Daoy (cell line): ENCODE measurements at regions not wholly inside any gene's neighbourhood (a gene's known extent, or its start where the extent isn't known, plus 50 kb on each side); places are given as distances from the start of the nearest gene placed in this dataset.
A peak's percentile ranks its signal among the peaks of the same experiment; 100 is the strongest.

Source experiments
- DNase-seq: peaks from one replicate; pipeline ENCODE4 v3.0.0-alpha.2; 2015; ENCODE audit warnings: low read depth

DNA sequence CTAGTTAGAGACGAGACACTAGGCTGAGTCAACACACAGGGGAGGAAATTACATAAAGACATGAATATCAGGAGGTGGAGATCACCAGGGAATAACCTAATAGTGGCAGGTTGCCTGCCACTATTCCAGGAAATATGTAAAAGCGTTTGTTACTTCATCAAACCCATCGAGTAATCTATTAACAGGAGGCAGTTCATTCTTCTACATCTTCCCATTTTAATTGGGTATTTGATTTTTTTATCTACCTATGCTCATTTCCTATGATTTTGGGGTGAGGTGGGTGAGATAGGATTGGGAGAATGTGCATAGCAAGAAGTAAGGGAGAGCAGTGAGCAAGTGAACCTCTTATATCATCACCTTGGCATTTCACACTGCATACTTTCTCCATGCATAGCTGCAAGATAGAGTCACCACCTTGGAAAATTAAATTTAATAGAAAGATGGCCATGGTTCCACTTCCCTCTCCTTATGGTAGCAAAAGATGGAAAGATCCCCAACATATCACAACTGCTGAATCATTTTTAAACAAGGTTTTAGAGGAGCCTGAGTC, 312.2 kb downstream of the TMEM114 start:
- DNase-seq: peak; percentile 8

DNA sequence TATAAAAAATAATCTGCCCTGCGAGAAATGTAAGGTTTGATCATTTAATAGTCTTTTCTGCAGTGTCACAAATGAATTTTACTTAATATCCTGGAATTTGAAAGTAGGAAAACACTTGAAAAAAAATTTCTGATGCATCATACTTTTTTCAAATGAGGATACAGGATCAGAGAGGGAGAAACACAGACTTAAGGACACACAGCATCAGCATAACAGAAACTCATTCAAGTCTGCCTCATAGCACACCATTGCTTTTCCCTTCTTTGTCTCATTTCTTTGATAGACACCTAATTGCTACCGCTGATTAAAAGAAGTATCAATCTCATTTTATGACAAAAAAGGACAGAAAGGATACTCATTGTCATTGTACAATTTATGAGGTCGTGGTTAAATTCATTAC, 319.0 kb downstream of the TMEM114 start:
- DNase-seq: no peak

DNA sequence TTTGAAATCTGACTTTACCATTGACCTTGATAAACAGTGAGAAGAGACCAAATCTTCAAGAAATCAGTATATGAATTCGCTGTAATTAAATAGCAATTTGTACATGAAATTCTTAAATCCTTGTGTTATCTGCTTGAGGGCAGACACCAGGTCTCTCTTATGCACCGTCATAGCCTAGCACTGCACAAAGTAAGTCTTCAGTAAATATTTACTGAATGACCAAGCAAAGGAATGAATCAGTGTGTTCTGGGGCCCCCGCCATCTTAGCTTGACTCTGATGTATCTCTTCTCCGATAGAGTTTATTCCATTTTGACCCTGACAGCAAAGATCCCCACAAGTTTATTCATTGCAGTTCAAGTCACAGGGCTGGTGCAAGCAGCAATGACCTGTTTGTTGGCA, 328.0 kb downstream of the TMEM114 start:
- peak; percentile 3 for DNase-seq

DNA sequence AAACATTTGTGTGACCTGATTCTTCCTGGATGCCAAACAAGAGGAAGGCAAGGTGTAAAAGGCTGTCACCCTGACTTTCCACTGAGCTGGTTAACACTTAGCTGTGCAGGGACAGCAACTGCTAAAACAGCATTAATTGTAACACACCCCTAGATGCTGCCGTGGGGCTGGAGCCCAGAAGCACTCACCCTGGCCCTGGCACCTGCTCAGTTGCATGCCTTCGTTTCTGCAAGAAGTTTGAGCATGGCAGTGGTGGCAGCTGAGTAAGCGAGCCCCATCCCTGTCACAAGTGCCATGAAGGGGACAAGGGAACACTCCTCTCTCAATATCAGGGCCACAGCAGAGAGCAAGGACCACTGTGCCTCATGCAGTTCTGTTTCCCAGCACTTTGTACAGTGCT, 330.2 kb downstream of the TMEM114 start:
- DNase-seq: no peak

DNA sequence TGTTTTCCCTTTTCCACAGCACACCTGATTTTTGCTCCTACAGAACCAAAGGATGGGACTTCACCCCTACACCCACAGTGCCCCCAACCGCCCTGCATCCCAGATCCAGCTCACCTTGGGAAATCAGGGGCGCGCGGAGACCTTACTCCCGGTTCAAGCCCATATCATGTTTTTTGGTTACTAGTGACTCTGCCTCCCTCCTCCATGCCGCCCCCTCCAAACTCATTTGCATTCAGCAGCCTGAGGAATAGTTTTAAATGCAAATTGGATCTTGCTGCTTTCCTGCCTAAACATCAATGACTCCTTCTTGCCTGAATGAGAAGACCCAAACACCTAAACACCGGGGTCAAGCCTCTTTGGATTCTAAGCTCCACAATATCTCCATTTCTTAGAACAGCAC, 331.8 kb downstream of the TMEM114 start:
- no peak for DNase-seq

- DNase-seq: no peak
These were observed 332.8 kb downstream of the TMEM114 start for GRCh38 chr16:8257561-8257960.

- DNase-seq: no peak
These were observed 335.9 kb downstream of the TMEM114 start for GRCh38 chr16:8254405-8254804.

- DNase-seq: no peak
These were observed 336.6 kb downstream of the TMEM114 start for GRCh38 chr16:8253718-8254117.

- DNase-seq: no peak
These were observed 338.6 kb downstream of the TMEM114 start for GRCh38 chr16:8251727-8252126.

- no peak for DNase-seq
These were observed 339.0 kb downstream of the TMEM114 start for GRCh38 chr16:8251298-8251697.

- DNase-seq: no peak
These were observed 342.3 kb downstream of the TMEM114 start for GRCh38 chr16:8247993-8248392.

- DNase-seq: no peak
These were observed 346.3 kb downstream of the TMEM114 start for GRCh38 chr16:8243981-8244380.

DNA sequence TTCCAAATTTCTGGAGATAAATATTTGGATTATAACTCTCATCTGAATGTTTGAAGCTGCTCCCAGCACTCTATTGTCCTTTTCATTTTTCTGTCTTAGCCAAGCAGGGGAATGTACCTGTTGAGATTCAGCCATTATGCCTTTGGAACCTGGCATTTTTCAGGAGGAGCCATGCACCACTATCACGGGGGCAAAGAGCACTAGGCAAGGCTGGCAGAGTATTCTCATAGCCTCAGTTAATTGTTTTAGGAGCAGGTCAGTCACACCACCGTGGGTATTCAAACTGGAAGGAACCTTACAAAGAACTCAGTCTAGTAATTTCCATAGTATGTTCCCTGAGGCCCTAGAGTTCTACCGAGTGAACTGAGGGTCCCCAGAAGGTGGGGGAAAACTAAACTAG, 348.9 kb downstream of the TMEM114 start:
- DNase-seq: no peak

DNA sequence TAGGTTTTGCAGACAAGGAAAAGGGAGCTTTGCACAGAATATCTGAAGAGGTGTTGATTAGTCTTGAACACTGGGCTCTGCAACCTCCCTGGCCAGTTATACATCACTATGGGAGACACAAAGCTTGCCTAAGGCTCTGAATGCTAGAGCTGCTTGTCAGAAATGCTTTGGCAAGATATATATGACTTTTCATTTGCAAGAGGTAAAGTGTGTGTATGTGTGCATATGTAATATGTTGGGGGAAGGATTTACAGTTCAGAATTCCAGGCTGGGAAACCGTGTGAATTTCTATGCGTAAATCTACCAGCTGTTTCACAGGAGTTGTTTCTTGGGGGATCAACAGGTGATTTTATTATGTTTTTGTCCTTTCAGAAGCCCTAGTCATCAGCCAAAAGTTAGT, 350.9 kb downstream of the TMEM114 start:
- no peak for DNase-seq

GRCh38 chr16:8237452-8237851, 352.9 kb downstream of the TMEM114 start:
- DNase-seq: no peak

- no peak for DNase-seq
These were observed 353.5 kb downstream of the TMEM114 start for GRCh38 chr16:8236816-8237215.

DNA sequence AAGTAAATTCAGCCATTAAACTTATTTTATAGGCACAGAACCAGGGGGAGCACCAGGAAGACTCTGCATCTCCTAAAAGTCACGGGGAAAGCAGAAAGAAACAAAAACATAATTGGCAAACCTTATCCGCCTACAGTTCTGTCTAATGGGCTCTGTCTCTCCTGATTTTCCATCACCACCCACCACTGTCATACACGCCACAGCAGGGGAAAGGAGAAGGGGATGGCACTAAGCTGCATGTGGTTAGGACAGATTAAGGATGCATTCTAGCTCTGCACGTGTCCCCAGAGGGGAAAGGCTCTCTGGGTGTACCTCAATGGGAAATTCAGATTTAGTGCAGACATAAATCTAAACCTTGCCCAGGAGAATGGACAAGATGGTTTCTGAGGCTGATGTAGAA, 359.8 kb downstream of the TMEM114 start:
- DNase-seq: no peak

GRCh38 chr16:8229011-8229520, 361.2 kb downstream of the TMEM114 start:
- DNase-seq: no peak

DNA sequence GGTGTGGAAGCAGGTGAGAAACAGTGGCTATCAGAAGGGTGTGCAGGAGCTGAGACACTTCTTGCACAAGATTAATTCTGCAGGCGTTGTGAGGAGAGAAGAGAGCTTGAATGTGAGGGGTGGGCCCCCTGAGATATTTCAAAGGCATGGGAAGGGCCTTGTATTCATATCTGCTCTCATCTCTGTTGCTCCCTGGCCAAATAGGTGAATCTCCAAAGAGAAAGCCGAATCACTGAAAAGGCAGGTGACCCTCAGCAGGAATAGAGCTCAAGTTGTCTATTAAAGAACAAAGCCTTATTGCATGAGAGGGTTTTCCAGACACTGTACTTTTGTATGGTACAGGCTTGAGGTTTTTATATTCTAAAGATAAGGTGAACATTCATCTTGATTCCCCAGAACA, 373.1 kb downstream of the TMEM114 start:
- no peak for DNase-seq

DNA sequence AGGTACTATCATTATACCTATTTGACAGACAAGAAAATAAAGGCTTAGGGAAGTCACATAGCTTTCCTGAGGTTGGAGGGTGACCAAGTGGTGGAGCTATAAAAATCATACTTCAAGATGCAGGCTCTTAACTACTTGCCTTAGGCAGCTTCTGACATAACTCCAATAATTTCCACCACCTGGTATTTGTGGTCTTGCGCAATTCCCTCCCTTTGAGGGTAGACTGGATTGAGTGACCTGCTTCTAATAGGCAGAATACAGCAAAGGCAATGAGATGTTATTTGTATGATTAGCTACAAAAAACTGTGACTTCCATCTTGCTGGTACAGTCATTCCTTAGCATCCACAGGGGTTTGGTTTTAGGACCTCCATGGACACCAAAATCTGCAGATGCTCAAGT, 385.5 kb downstream of the TMEM114 start:
- no peak for DNase-seq

DNA sequence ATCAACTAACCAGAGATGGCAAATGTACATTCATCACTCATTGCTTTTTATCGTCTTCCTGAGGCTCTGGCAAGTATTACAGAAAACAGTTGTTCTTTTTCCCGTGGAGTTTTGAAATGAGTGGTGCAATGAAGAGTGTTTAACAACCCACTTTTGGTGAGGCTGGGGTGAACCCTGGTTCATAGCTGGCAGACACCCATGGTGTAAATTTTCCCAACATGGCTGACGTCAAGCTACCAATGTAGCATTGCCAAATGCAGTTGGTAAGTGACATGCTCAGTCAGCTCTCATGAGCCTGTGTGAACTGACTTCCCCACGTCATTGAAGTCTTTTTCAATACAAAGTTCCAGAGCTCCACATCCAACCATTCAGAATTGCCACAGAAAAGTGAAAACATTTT, 386.2 kb downstream of the TMEM114 start:
- no peak for DNase-seq

GRCh38 chr16:8203101-8203500, 387.2 kb downstream of the TMEM114 start:
- DNase-seq: no peak

- no peak for DNase-seq
These were observed 389.5 kb downstream of the TMEM114 start for GRCh38 chr16:8200839-8201238.

- DNase-seq: no peak
These were observed 390.9 kb downstream of the TMEM114 start for GRCh38 chr16:8199390-8199789.
